GM12892 (cell line): ENCODE measurements at regions not wholly inside any gene's neighbourhood (a gene's known extent, or its start where the extent isn't known, plus 50 kb on each side); places are given as distances from the start of the nearest gene placed in this dataset.

Experiments
- DNase-seq: peaks from one replicate; pipeline ENCODE4 v3.0.0; 2011; ENCODE audit not compliant: insufficient read length
- FAIRE-seq: peaks from 2 replicates; lab custom pipeline; 2011; peaks lifted over from hg19 to GRCh38; lab: Jason Lieb, UNC
- POLR2A ChIP-seq: IDR thresholded peaks from 2 replicates; pipeline ENCODE4 v1.6.1; 2011; ENCODE audit warnings: low read depth, low read length, control low read depth
- POLR2AphosphoS5 ChIP-seq: IDR thresholded peaks from 2 replicates; pipeline ENCODE4 v1.6.1; 2011; ENCODE audit warnings: low read depth, low read length, control low read depth
- TAF1 ChIP-seq: IDR thresholded peaks from 2 replicates; pipeline ENCODE4 v1.6.1; 2011; ENCODE audit warnings: low read depth, mild to moderate bottlenecking, control low read depth, low read length, borderline replicate concordance

GRCh38 chr2:120894966-120895365 is 159.3 kb downstream of the GLI2 start:
- DNase-seq (no peak), FAIRE-seq (no peak)
- no peak for TF ChIP-seq POLR2A
- no peak for TF ChIP-seq TAF1
- no peak for TF ChIP-seq POLR2AphosphoS5

DNA sequence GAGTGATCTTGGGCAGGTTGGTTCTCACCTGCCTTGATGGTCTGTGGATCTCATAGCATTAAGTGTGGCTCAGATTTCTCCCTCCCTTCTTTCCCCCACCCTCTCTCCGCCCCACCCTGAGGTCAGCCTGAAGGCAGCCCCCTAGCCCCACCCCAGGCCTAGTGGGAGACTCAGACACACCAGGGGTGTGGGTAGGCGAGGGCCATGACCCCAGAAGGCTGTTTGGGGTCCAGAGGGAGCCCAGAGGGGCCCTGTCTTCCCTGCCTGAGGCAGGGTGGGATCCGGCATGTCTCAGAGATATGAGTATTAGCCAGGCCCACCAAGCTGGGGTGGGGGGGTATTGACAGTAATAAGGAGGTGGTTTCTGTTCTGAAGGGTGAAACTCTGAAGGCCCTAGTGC is 160.5 kb downstream of the GLI2 start:
- FAIRE-seq (no peak), DNase-seq (no peak)
- TF ChIP-seq TAF1 (no peak), POLR2AphosphoS5 (no peak), POLR2A (no peak)

- FAIRE-seq (no peak), DNase-seq (no peak)
- TF ChIP-seq POLR2A: no peak
- TF ChIP-seq TAF1: no peak
- no peak for TF ChIP-seq POLR2AphosphoS5
These were observed 161.2 kb downstream of the GLI2 start for GRCh38 chr2:120896901-120897300.

- TF ChIP-seq POLR2A (no peak), POLR2AphosphoS5 (no peak), TAF1 (no peak)
- no peak for FAIRE-seq
- DNase-seq: no peak
These were observed 161.7 kb downstream of the GLI2 start for GRCh38 chr2:120897399-120897798.

DNA sequence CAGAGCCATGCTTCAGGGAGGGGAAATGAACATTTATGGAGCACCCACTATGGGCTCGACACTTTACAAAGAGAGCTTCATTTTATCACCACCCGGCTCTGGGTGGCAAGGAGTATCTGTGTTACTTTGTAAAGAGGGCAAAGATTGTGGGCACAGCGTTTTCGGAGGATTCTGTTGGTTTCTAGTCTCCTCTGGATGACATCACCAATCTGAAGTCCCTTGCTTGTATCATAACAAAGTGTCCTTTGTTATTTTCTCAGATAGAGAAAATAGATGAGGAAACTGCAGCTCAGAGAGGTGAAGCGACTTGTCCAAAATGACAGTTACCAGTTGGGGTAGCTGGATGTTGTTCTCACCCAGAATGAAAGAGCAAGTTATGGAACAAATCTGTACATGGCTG is 162.8 kb downstream of the GLI2 start:
- FAIRE-seq: no peak
- TF ChIP-seq POLR2AphosphoS5 (no peak), TAF1 (no peak), POLR2A (no peak)
- DNase-seq: no peak

GRCh38 chr2:120898961-120899750 is 163.5 kb downstream of the GLI2 start:
- DNase-seq (no peak), FAIRE-seq (no peak)
- TF ChIP-seq TAF1 (no peak), POLR2AphosphoS5 (no peak), POLR2A (no peak)

DNA sequence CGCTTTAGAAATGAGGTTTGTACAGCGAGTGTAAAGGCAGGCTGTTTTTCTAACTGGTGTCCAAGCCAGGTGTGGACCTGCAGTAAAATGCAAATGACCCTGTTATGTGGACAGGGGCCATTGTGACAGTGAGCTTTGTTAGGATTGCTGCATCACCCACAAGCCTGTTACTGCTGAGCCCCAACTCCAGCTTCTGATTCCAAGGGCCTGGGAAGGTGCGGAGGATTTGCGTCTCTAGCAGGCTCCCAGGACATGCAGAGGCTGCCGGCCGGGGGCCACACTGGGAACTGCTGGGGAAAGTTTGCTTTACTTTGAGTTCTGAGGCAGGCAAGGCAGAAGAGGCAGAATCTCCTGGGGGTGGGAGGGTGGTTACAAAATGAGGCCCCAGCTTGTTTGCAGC is 164.1 kb downstream of the GLI2 start:
- no peak for FAIRE-seq
- TF ChIP-seq POLR2A: no peak
- TF ChIP-seq POLR2AphosphoS5: no peak
- TF ChIP-seq TAF1: no peak
- no peak for DNase-seq

- FAIRE-seq (no peak), DNase-seq (no peak)
- TF ChIP-seq POLR2AphosphoS5 (no peak), TAF1 (no peak), POLR2A (no peak)
These were observed 165.5 kb downstream of the GLI2 start for GRCh38 chr2:120901201-120901600.

GRCh38 chr2:120902592-120902991 is 166.9 kb downstream of the GLI2 start:
- FAIRE-seq: no peak
- no peak for DNase-seq
- TF ChIP-seq POLR2A: no peak
- no peak for TF ChIP-seq TAF1
- TF ChIP-seq POLR2AphosphoS5: no peak

- FAIRE-seq (no peak), DNase-seq (no peak)
- no peak for TF ChIP-seq POLR2A
- no peak for TF ChIP-seq POLR2AphosphoS5
- TF ChIP-seq TAF1: no peak
These were observed 168.7 kb downstream of the GLI2 start for GRCh38 chr2:120904379-120904778.

GRCh38 chr2:120904830-120905234 is 169.2 kb downstream of the GLI2 start:
- TF ChIP-seq POLR2AphosphoS5 (no peak), TAF1 (no peak), POLR2A (no peak)
- FAIRE-seq (no peak), DNase-seq (no peak)

GRCh38 chr2:120905298-120905697 is 169.6 kb downstream of the GLI2 start:
- TF ChIP-seq POLR2AphosphoS5: no peak
- no peak for TF ChIP-seq TAF1
- no peak for TF ChIP-seq POLR2A
- no peak for FAIRE-seq
- no peak for DNase-seq
